ENCODE measurements at regions not wholly inside any gene's neighbourhood (a gene's known extent, or its start where the extent isn't known, plus 50 kb on each side); places are given as distances from the start of the nearest gene placed in this dataset.

GRCh38 chr6:165988302-165988756 is 179.3 kb downstream of the TBXT start:
- peaks cover 6 to 19% (median 16%) of the 10 kb centered on the region in 7 donors for H3K4me1 Mint-ChIP-seq
- ATAC-seq (no peak), DNase-seq (no peak)
- peaks cover 44 to 58% (median 50%) of the 10 kb centered on the region in 5 donors for H3K27me3 Mint-ChIP-seq
- Histone ChIP-seq H3K9me3 (ENCODE audit: control insufficient read depth in 2 of 3, low read length in 3 of 3) (no peaks in the 10 kb centered on the region), H3K36me3 (ENCODE audit: control insufficient read depth in 2 of 3, insufficient read depth in 3 of 3, low read length in 3 of 3) (no peaks in the 10 kb centered on the region), H3K4me3 (ENCODE audit: low read length) (no peak overlapping the region), H3K27ac (ENCODE audit: low read depth, low read length) (no peak overlapping the region), H3K4me1 (ENCODE audit: control insufficient read depth in 2 of 2, insufficient read depth in 2 of 2, low read length in 2 of 2) (no peaks in the 10 kb centered on the region), H3K27me3 (ENCODE audit: control insufficient read depth in 2 of 2, insufficient read depth in 2 of 2, low read length in 2 of 2) (no peaks in the 10 kb centered on the region)
- H3K36me3 Mint-ChIP-seq: peaks cover 0 to 3% (median 0%) of the 10 kb centered on the region in 5 donors
- no peak overlapping the region for H3K27ac Mint-ChIP-seq
- ChIA-PET POLR2A (no interaction called here), CTCF (no interaction called here)
- H3K4me3 Mint-ChIP-seq: no peak overlapping the region
- intact Hi-C loops (cut with micrococcal nuclease): no loop called here
- no peaks in the 10 kb centered on the region for H3K9me3 Mint-ChIP-seq

GRCh38 chr6:165987483-165988301 is 180.0 kb downstream of the TBXT start:
- POLR2A ChIA-PET: no interaction called here
- intact Hi-C loops (cut with micrococcal nuclease): no loop called here

GRCh38 chr6:165986914-165987482 is 180.7 kb downstream of the TBXT start:
- ATAC-seq: no peak
- no peaks in the 10 kb centered on the region for H3K9me3 ChIP-seq (ENCODE audit: control insufficient read depth in 2 of 3, low read length in 3 of 3)
- peaks cover 0 to 3% (median 0%) of the 10 kb centered on the region in 5 donors for H3K36me3 Mint-ChIP-seq
- DNase-seq: no peak
- CTCF ChIA-PET: no interaction called here
- H3K4me3 ChIP-seq (ENCODE audit: low read length): no peak overlapping the region
- peak overlapping the region in 5 of 10 donors; percentile 5 to 32 (median 29) for H3K4me3 Mint-ChIP-seq
- H3K27me3 ChIP-seq (ENCODE audit: control insufficient read depth in 2 of 2, insufficient read depth in 2 of 2, low read length in 2 of 2): no peaks in the 10 kb centered on the region
- H3K36me3 ChIP-seq (ENCODE audit: control insufficient read depth in 2 of 3, insufficient read depth in 3 of 3, low read length in 3 of 3): no peaks in the 10 kb centered on the region
- intact Hi-C loops (cut with micrococcal nuclease): no loop called here
- POLR2A ChIA-PET: no interaction called here
- no peak overlapping the region for H3K27ac Mint-ChIP-seq
- H3K4me1 Mint-ChIP-seq: peaks cover 6 to 19% (median 16%) of the 10 kb centered on the region in 7 donors
- peaks cover 0 to 3% (median 0%) of the 10 kb centered on the region in 11 donors for H3K9me3 Mint-ChIP-seq
- no peaks in the 10 kb centered on the region for H3K4me1 ChIP-seq (ENCODE audit: control insufficient read depth in 2 of 2, insufficient read depth in 2 of 2, low read length in 2 of 2)
- H3K27ac ChIP-seq (ENCODE audit: low read depth, low read length): no peak overlapping the region
- H3K27me3 Mint-ChIP-seq: peaks cover 49 to 63% (median 54%) of the 10 kb centered on the region in 5 donors

More at GRCh38 chr6:165987483-165988301, 180.0 kb downstream of the TBXT start:
- Histone ChIP-seq H3K4me1 (ENCODE audit: control insufficient read depth in 2 of 2, insufficient read depth in 2 of 2, low read length in 2 of 2) (no peaks in the 10 kb centered on the region), H3K36me3 (ENCODE audit: control insufficient read depth in 2 of 3, insufficient read depth in 3 of 3, low read length in 3 of 3) (no peaks in the 10 kb centered on the region), H3K9me3 (ENCODE audit: control insufficient read depth in 2 of 3, low read length in 3 of 3) (no peaks in the 10 kb centered on the region), H3K27me3 (ENCODE audit: control insufficient read depth in 2 of 2, insufficient read depth in 2 of 2, low read length in 2 of 2) (no peaks in the 10 kb centered on the region), H3K4me3 (ENCODE audit: low read length) (no peak overlapping the region), H3K27ac (ENCODE audit: low read depth, low read length) (no peak overlapping the region)
- no peak for ATAC-seq
- CTCF ChIA-PET: no interaction called here
- Mint-ChIP-seq H3K4me3 (peak overlapping the region in 5 of 10 donors; percentile 5 to 32 (median 29)), H3K27ac (no peak overlapping the region), H3K4me1 (peaks cover 6 to 19% (median 16%) of the 10 kb centered on the region in 7 donors), H3K9me3 (peaks cover 0 to 3% (median 0%) of the 10 kb centered on the region in 11 donors), H3K36me3 (peaks cover 0 to 3% (median 0%) of the 10 kb centered on the region in 5 donors), H3K27me3 (peaks cover 46 to 63% (median 50%) of the 10 kb centered on the region in 5 donors)
- no peak for DNase-seq

GRCh38 chr6:165986311-165986913 is 181.2 kb downstream of the TBXT start:
- DNase-seq (no peak), ATAC-seq (no peak)
- H3K9me3 ChIP-seq (ENCODE audit: control insufficient read depth in 2 of 3, low read length in 3 of 3): no peaks in the 10 kb centered on the region
- H3K27me3 Mint-ChIP-seq: peaks cover 48 to 63% (median 55%) of the 10 kb centered on the region in 5 donors
- intact Hi-C loops (cut with micrococcal nuclease): no loop called here
- ChIA-PET CTCF (no interaction called here), POLR2A (no interaction called here)
- H3K4me3 ChIP-seq (ENCODE audit: low read length): no peak overlapping the region
- peaks cover 6 to 19% (median 16%) of the 10 kb centered on the region in 7 donors for H3K4me1 Mint-ChIP-seq
- no peaks in the 10 kb centered on the region for H3K36me3 ChIP-seq (ENCODE audit: control insufficient read depth in 2 of 3, insufficient read depth in 3 of 3, low read length in 3 of 3)
- no peak overlapping the region for H3K27ac Mint-ChIP-seq
- H3K27me3 ChIP-seq (ENCODE audit: control insufficient read depth in 2 of 2, insufficient read depth in 2 of 2, low read length in 2 of 2): no peaks in the 10 kb centered on the region
- H3K4me1 ChIP-seq (ENCODE audit: control insufficient read depth in 2 of 2, insufficient read depth in 2 of 2, low read length in 2 of 2): no peaks in the 10 kb centered on the region
- H3K4me3 Mint-ChIP-seq: peak overlapping the region in 1 of 10 donors; percentile 10
- no peak overlapping the region for H3K27ac ChIP-seq (ENCODE audit: low read depth, low read length)
- peaks cover 0 to 3% (median 0%) of the 10 kb centered on the region in 11 donors for H3K9me3 Mint-ChIP-seq
- peaks cover 0 to 3% (median 0%) of the 10 kb centered on the region in 5 donors for H3K36me3 Mint-ChIP-seq

- no peak overlapping the region for H3K4me3 Mint-ChIP-seq
- peaks cover 43 to 62% (median 53%) of the 10 kb centered on the region in 5 donors for H3K27me3 Mint-ChIP-seq
- CTCF ChIA-PET: no interaction called here
- Histone ChIP-seq H3K4me3 (ENCODE audit: low read length) (no peak overlapping the region), H3K27me3 (ENCODE audit: control insufficient read depth in 2 of 2, insufficient read depth in 2 of 2, low read length in 2 of 2) (no peaks in the 10 kb centered on the region), H3K9me3 (ENCODE audit: control insufficient read depth in 2 of 3, low read length in 3 of 3) (no peaks in the 10 kb centered on the region), H3K4me1 (ENCODE audit: control insufficient read depth in 2 of 2, insufficient read depth in 2 of 2, low read length in 2 of 2) (no peaks in the 10 kb centered on the region), H3K36me3 (ENCODE audit: control insufficient read depth in 2 of 3, insufficient read depth in 3 of 3, low read length in 3 of 3) (no peaks in the 10 kb centered on the region), H3K27ac (ENCODE audit: low read depth, low read length) (no peak overlapping the region)
- intact Hi-C loops (cut with micrococcal nuclease): loop anchor here in 1 of 2 donors (2.0 kb wide), 1 partner anchor 21 kb away; no protein-coding TSS in a partner anchor
- peaks cover 0 to 3% (median 0%) of the 10 kb centered on the region in 11 donors for H3K9me3 Mint-ChIP-seq
- H3K36me3 Mint-ChIP-seq: peaks cover 0 to 3% (median 0%) of the 10 kb centered on the region in 5 donors
- peaks cover 6 to 19% (median 16%) of the 10 kb centered on the region in 7 donors for H3K4me1 Mint-ChIP-seq
- ATAC-seq (no peak), DNase-seq (no peak)
- POLR2A ChIA-PET: no interaction called here
- H3K27ac Mint-ChIP-seq: no peak overlapping the region
Observed at GRCh38 chr6:165985806-165986299, 181.8 kb downstream of the TBXT start.

GRCh38 chr6:165985281-165985805 is 182.3 kb downstream of the TBXT start:
- POLR2A ChIA-PET: no interaction called here
- Histone ChIP-seq H3K27me3 (ENCODE audit: control insufficient read depth in 2 of 2, insufficient read depth in 2 of 2, low read length in 2 of 2) (no peaks in the 10 kb centered on the region), H3K9me3 (ENCODE audit: control insufficient read depth in 2 of 3, low read length in 3 of 3) (no peaks in the 10 kb centered on the region), H3K4me1 (ENCODE audit: control insufficient read depth in 2 of 2, insufficient read depth in 2 of 2, low read length in 2 of 2) (no peaks in the 10 kb centered on the region), H3K4me3 (ENCODE audit: low read length) (no peak overlapping the region), H3K27ac (ENCODE audit: low read depth, low read length) (no peak overlapping the region), H3K36me3 (ENCODE audit: control insufficient read depth in 2 of 3, insufficient read depth in 3 of 3, low read length in 3 of 3) (no peaks in the 10 kb centered on the region)
- H3K27ac Mint-ChIP-seq: no peak overlapping the region
- no peak for DNase-seq
- no peak overlapping the region for H3K4me3 Mint-ChIP-seq
- ATAC-seq: no peak
- H3K27me3 Mint-ChIP-seq: peaks cover 38 to 59% (median 52%) of the 10 kb centered on the region in 5 donors
- H3K9me3 Mint-ChIP-seq: peaks cover 0 to 3% (median 0%) of the 10 kb centered on the region in 11 donors
- intact Hi-C loops (cut with micrococcal nuclease): loop anchor here in 1 of 2 donors (2.0 kb wide), 1 partner anchor 21 kb away; no protein-coding TSS in a partner anchor
- CTCF ChIA-PET: no interaction called here
- H3K4me1 Mint-ChIP-seq: peaks cover 6 to 19% (median 16%) of the 10 kb centered on the region in 7 donors
- H3K36me3 Mint-ChIP-seq: peaks cover 0 to 3% (median 0%) of the 10 kb centered on the region in 5 donors

Data from naive thymus-derived CD4-positive, alpha-beta T cell (primary cell).